ENCODE measurements at regions not wholly inside any gene's neighbourhood (a gene's known extent, or its start where the extent isn't known, plus 50 kb on each side); places are given as distances from the start of the nearest gene placed in this dataset.

GRCh38 chrX:8025705-8026104 lies 98.5 kb upstream of the PNPLA4 start:
- Mint-ChIP-seq H3K9me3 (peaks cover 3 to 13% (median 4%) of the 10 kb centered on the region in 7 donors), H3K36me3 (no peaks in the 10 kb centered on the region), H3K4me3 (no peak overlapping the region), H3K27ac (no peak overlapping the region), H3K4me1 (no peaks in the 10 kb centered on the region), H3K27me3 (ENCODE audit: low read depth in 3 of 3) (no peaks in the 10 kb centered on the region)
- Histone ChIP-seq H2AFZ (ENCODE audit: insufficient read depth, low read depth, low read length, poor library complexity, severe bottlenecking) (no peak overlapping the region), H4K20me1 (ENCODE audit: insufficient read depth, low read length) (no peaks in the 10 kb centered on the region), H3K4me3 (replicated peaks in 1 of 3; ENCODE audit: low read depth in 2 of 3, low read length in 3 of 3) (no peak overlapping the region), H3K27me3 (ENCODE audit: control insufficient read depth in 2 of 2, insufficient read depth in 2 of 2, low read length in 2 of 2) (no peaks in the 10 kb centered on the region), H3K4me2 (replicated peaks; ENCODE audit: extremely low read depth, low read length, poor library complexity, severe bottlenecking) (no peak overlapping the region), H3K27ac (ENCODE audit: low read depth in 1 of 2, low read length in 2 of 2) (no peak overlapping the region), H3K36me3 (replicated peaks in 1 of 2; ENCODE audit: control insufficient read depth in 1 of 2, insufficient read depth in 2 of 2, low read length in 2 of 2) (no peaks in the 10 kb centered on the region), H3K4me1 (ENCODE audit: control insufficient read depth in 1 of 2, insufficient read depth in 2 of 2, low read length in 2 of 2) (no peaks in the 10 kb centered on the region), H3K9me3 (replicated peaks in 1 of 2; ENCODE audit: control insufficient read depth in 1 of 2, insufficient read depth in 1 of 2, low read length in 2 of 2) (no peaks in the 10 kb centered on the region), H3K79me2 (ENCODE audit: insufficient read depth, low read length) (no peaks in the 10 kb centered on the region), H3K9ac (ENCODE audit: insufficient read depth, low read length, poor library complexity, severe bottlenecking) (no peak overlapping the region)
- intact Hi-C loops (cut with micrococcal nuclease), result no loop called here
- no peak for TF ChIP-seq CTCF (IDR thresholded peaks at IDR 0.05)
- DNase-seq, result no peak

GRCh38 chrX:8018934-8019333 lies 91.7 kb upstream of the PNPLA4 start:
- DNase-seq, result no peak
- Mint-ChIP-seq H3K27ac (no peak overlapping the region), H3K4me3 (no peak overlapping the region), H3K27me3 (ENCODE audit: low read depth in 3 of 3) (peaks cover 0 to 4% (median 0%) of the 10 kb centered on the region in 3 donors), H3K9me3 (peaks cover 0 to 9% (median 1%) of the 10 kb centered on the region in 7 donors), H3K36me3 (no peaks in the 10 kb centered on the region), H3K4me1 (no peaks in the 10 kb centered on the region)
- Histone ChIP-seq H3K36me3 (replicated peaks in 1 of 2; ENCODE audit: control insufficient read depth in 1 of 2, insufficient read depth in 2 of 2, low read length in 2 of 2) (no peaks in the 10 kb centered on the region), H3K27me3 (ENCODE audit: control insufficient read depth in 2 of 2, insufficient read depth in 2 of 2, low read length in 2 of 2) (no peaks in the 10 kb centered on the region), H3K79me2 (ENCODE audit: insufficient read depth, low read length) (no peaks in the 10 kb centered on the region), H3K4me3 (replicated peaks in 1 of 3; ENCODE audit: low read depth in 2 of 3, low read length in 3 of 3) (no peak overlapping the region), H3K4me1 (ENCODE audit: control insufficient read depth in 1 of 2, insufficient read depth in 2 of 2, low read length in 2 of 2) (no peaks in the 10 kb centered on the region), H3K9me3 (replicated peaks in 1 of 2; ENCODE audit: control insufficient read depth in 1 of 2, insufficient read depth in 1 of 2, low read length in 2 of 2) (no peaks in the 10 kb centered on the region), H3K27ac (ENCODE audit: low read depth in 1 of 2, low read length in 2 of 2) (no peak overlapping the region), H4K20me1 (ENCODE audit: insufficient read depth, low read length) (no peaks in the 10 kb centered on the region), H3K9ac (ENCODE audit: insufficient read depth, low read length, poor library complexity, severe bottlenecking) (no peak overlapping the region), H2AFZ (ENCODE audit: insufficient read depth, low read depth, low read length, poor library complexity, severe bottlenecking) (no peak overlapping the region), H3K4me2 (replicated peaks; ENCODE audit: extremely low read depth, low read length, poor library complexity, severe bottlenecking) (no peak overlapping the region)
- WGBS (ENCODE audit: insufficient coverage), result no CpG with 5 or more reads among the region's 5 CpGs
- intact Hi-C loops (cut with micrococcal nuclease), result no loop called here
- TF ChIP-seq CTCF (IDR thresholded peaks at IDR 0.05), result no peak
